Liver (tissue), 8 donors: ENCODE measurements at regions not wholly inside any gene's neighbourhood (a gene's known extent, or its start where the extent isn't known, plus 50 kb on each side); places are given as distances from the start of the nearest gene placed in this dataset.

Experiments used
- DNase-seq: peaks from one replicate; pipeline ENCODE4 v3.0.0-alpha.2; 2017; ENCODE audit warnings: low spot score
- H3K27ac ChIP-seq, 2 donors: one replicate each; pipeline ENCODE4 v1.7.0; 2013; ENCODE audit warnings: inconsistent platforms in 2 of 2, low read length in 2 of 2, control low read depth in 1 of 2, low read depth in 1 of 2, mild to moderate bottlenecking in 1 of 2
- H3K27me3 ChIP-seq, 4 donors: one replicate each; pipeline versions ENCODE4 v1.6.1 to v1.7.0; 2013; ENCODE audit warnings: low read length in 3 of 4, inconsistent platforms in 1 of 4, mild to moderate bottlenecking in 1 of 4, moderate library complexity in 1 of 4; ENCODE audit not compliant: control insufficient read depth in 4 of 4, insufficient read depth in 4 of 4
- H3K36me3 ChIP-seq, 4 donors: one replicate each; pipeline versions ENCODE4 v1.6.1 to v1.7.0; 2013; ENCODE audit warnings: low read length in 3 of 4, mild to moderate bottlenecking in 3 of 4, low read depth in 1 of 4, moderate library complexity in 1 of 4; ENCODE audit not compliant: control insufficient read depth in 4 of 4, insufficient read depth in 3 of 4
- H3K4me1 ChIP-seq, 4 donors: one replicate each; pipeline versions ENCODE4 v1.6.1 to v1.7.0; 2013; ENCODE audit warnings: low read length in 3 of 4, mild to moderate bottlenecking in 3 of 4, moderate library complexity in 1 of 4; ENCODE audit not compliant: control insufficient read depth in 4 of 4, insufficient read depth in 4 of 4
- H3K4me3 ChIP-seq, 3 donors: one replicate each; pipeline versions ENCODE4 v1.6.1 to v1.7.0; 2013; ENCODE audit warnings: low read length in 3 of 3, control low read depth in 1 of 3, low read depth in 1 of 3, mild to moderate bottlenecking in 1 of 3
- H3K9ac ChIP-seq, 2 donors: one replicate each; pipeline ENCODE4 v1.7.0; 2013; ENCODE audit warnings: low read length in 2 of 2, mild to moderate bottlenecking in 2 of 2, moderate library complexity in 2 of 2, control low read depth in 1 of 2, low read depth in 1 of 2
- H3K9me3 ChIP-seq, 4 donors: one replicate each; pipeline versions ENCODE4 v1.6.1 to v1.7.0; 2013; ENCODE audit warnings: low read length in 3 of 4; ENCODE audit not compliant: control insufficient read depth in 4 of 4
- ATF3 ChIP-seq: IDR thresholded peaks from 2 replicates; pipeline ENCODE4 v1.6.1; 2016; ENCODE audit warnings: antibody characterized with exemption
- EGR1 ChIP-seq, 2 donors: IDR thresholded peaks; 2 replicates each; pipeline ENCODE4 v1.6.1; 2016 to 2018; ENCODE audit warnings: antibody characterized with exemption in 2 of 2, low read depth in 2 of 2
- FOXA1 ChIP-seq: IDR thresholded peaks from 2 replicates; pipeline ENCODE4 v1.6.1; 2016; ENCODE audit warnings: antibody characterized with exemption
- FOXA2 ChIP-seq: IDR thresholded peaks from 2 replicates; pipeline ENCODE4 v1.6.1; 2016; ENCODE audit warnings: antibody characterized with exemption
- GABPA ChIP-seq, 2 donors: IDR thresholded peaks in 1 of 2; conservative IDR thresholded peaks in 1 of 2; 2 replicates each; pipeline ENCODE4 v1.6.1; 2016; ENCODE audit warnings: antibody characterized with exemption in 2 of 2, mild to moderate bottlenecking in 1 of 2, moderate library complexity in 1 of 2
- HNF4A ChIP-seq, 2 donors: conservative IDR thresholded peaks; 2 replicates each; pipeline ENCODE4 v1.6.1; 2016; ENCODE audit warnings: antibody characterized with exemption in 2 of 2, mild to moderate bottlenecking in 2 of 2
- HNF4G ChIP-seq: IDR thresholded peaks from 2 replicates; pipeline ENCODE4 v1.6.1; 2016; ENCODE audit warnings: antibody characterized with exemption
- JUND ChIP-seq, 2 donors: IDR thresholded peaks; 2 replicates each; pipeline ENCODE4 v1.6.1; 2016; ENCODE audit warnings: antibody characterized with exemption in 2 of 2
- NR2F2 ChIP-seq: IDR thresholded peaks from 2 replicates; pipeline ENCODE4 v1.6.1; 2016; ENCODE audit warnings: antibody characterized with exemption
- RAD21 ChIP-seq, 2 donors: IDR thresholded peaks; 2 replicates each; pipeline ENCODE4 v1.6.1; 2016; ENCODE audit warnings: antibody characterized with exemption in 2 of 2, mild to moderate bottlenecking in 2 of 2
- RXRA ChIP-seq, 2 donors: IDR thresholded peaks; 2 replicates each; pipeline ENCODE4 v1.6.1; 2017 to 2018; ENCODE audit warnings: antibody characterized with exemption in 2 of 2, mild to moderate bottlenecking in 1 of 2
- SP1 ChIP-seq: IDR thresholded peaks from 2 replicates; pipeline ENCODE4 v1.6.1; 2018; ENCODE audit warnings: antibody characterized with exemption, mild to moderate bottlenecking
- TAF1 ChIP-seq: conservative IDR thresholded peaks from 2 replicates; pipeline ENCODE4 v1.6.1; 2016; ENCODE audit warnings: antibody characterized with exemption, mild to moderate bottlenecking
- YY1 ChIP-seq: IDR thresholded peaks from 2 replicates; pipeline ENCODE4 v1.6.1; 2016; ENCODE audit warnings: antibody characterized with exemption, mild to moderate bottlenecking
- ZBTB33 ChIP-seq: IDR thresholded peaks from 2 replicates; pipeline ENCODE4 v1.6.1; 2016; ENCODE audit warnings: antibody characterized with exemption
- WGBS: extraction: QIAGEN DNeasy Blood & Tissue Kit; methylation state at CpG from one replicate; pipeline ENCODE4 v1.1.7; 2013; 5-methylcytosine and 5-hydroxymethylcytosine counted together
- TF ChIP-seq, protein P1 (sequence below): IDR thresholded peaks from 2 replicates; pipeline ENCODE4 v1.6.1; 2016; ENCODE audit warnings: antibody characterized with exemption, mild to moderate bottlenecking
- TF ChIP-seq, protein P2 (sequence below): IDR thresholded peaks from 2 replicates; pipeline ENCODE4 v1.6.1; 2016; ENCODE audit warnings: antibody characterized with exemption
- TF ChIP-seq, protein P3 (sequence below): fragments of 150-350 bp; IDR thresholded peaks from 2 replicates; pipeline ENCODE4 v1.5.1; 2017; ENCODE audit warnings: improper control_type of control experiment, low read depth, low read length; ENCODE audit not compliant: missing input control
- donor health status: healthy.
- donor health status: healthy.
- donor health status: healthy.
- donor health status: healthy.
- donor health status: healthy.

- Histone ChIP-seq H3K4me1 (no peaks in the 10 kb centered on the region), H3K27me3 (no peaks in the 10 kb centered on the region), H3K27ac (no peak overlapping the region), H3K36me3 (no peaks in the 10 kb centered on the region), H3K9me3 (no peaks in the 10 kb centered on the region), H3K9ac (no peak overlapping the region), H3K4me3 (no peak overlapping the region)
- TF ChIP-seq, protein P1, sequence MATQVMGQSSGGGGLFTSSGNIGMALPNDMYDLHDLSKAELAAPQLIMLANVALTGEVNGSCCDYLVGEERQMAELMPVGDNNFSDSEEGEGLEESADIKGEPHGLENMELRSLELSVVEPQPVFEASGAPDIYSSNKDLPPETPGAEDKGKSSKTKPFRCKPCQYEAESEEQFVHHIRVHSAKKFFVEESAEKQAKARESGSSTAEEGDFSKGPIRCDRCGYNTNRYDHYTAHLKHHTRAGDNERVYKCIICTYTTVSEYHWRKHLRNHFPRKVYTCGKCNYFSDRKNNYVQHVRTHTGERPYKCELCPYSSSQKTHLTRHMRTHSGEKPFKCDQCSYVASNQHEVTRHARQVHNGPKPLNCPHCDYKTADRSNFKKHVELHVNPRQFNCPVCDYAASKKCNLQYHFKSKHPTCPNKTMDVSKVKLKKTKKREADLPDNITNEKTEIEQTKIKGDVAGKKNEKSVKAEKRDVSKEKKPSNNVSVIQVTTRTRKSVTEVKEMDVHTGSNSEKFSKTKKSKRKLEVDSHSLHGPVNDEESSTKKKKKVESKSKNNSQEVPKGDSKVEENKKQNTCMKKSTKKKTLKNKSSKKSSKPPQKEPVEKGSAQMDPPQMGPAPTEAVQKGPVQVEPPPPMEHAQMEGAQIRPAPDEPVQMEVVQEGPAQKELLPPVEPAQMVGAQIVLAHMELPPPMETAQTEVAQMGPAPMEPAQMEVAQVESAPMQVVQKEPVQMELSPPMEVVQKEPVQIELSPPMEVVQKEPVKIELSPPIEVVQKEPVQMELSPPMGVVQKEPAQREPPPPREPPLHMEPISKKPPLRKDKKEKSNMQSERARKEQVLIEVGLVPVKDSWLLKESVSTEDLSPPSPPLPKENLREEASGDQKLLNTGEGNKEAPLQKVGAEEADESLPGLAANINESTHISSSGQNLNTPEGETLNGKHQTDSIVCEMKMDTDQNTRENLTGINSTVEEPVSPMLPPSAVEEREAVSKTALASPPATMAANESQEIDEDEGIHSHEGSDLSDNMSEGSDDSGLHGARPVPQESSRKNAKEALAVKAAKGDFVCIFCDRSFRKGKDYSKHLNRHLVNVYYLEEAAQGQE: no peak
- TF ChIP-seq TAF1: no peak
- no peak for TF ChIP-seq YY1
- TF ChIP-seq SP1: no peak
- no peak for TF ChIP-seq HNF4A (conservative IDR thresholded peaks at IDR 0.05)
- TF ChIP-seq NR2F2: no peak
- no peak for TF ChIP-seq RAD21 (IDR thresholded peaks at IDR 0.05)
- DNase-seq: no peak
- 71% methylated on average over 4 of the region's 4 CpGs for WGBS
These were observed 455.9 kb downstream of the TDRD3 start for GRCh38 chr13:60852886-60853285.

GRCh38 chr13:60851378-60851777 is 454.4 kb downstream of the TDRD3 start:
- Histone ChIP-seq H3K27ac (no peak overlapping the region), H3K4me1 (no peaks in the 10 kb centered on the region), H3K36me3 (no peaks in the 10 kb centered on the region), H3K9ac (no peak overlapping the region), H3K27me3 (no peaks in the 10 kb centered on the region), H3K4me3 (no peak overlapping the region), H3K9me3 (no peaks in the 10 kb centered on the region)
- TF ChIP-seq JUND (IDR thresholded peaks at IDR 0.05) (no peak), HNF4A (conservative IDR thresholded peaks at IDR 0.05) (no peak), ZBTB33 (no peak), FOXA1 (no peak), GABPA (IDR thresholded peaks at IDR 0.05 in 1 of 2, conservative IDR thresholded peaks at IDR 0.05 in 1 of 2) (no peak), SP1 (no peak), EGR1 (IDR thresholded peaks at IDR 0.05; ENCODE audit: low read depth in 2 of 2) (no peak), ATF3 (no peak), TAF1 (no peak), FOXA2 (no peak), RAD21 (IDR thresholded peaks at IDR 0.05) (no peak), RXRA (IDR thresholded peaks at IDR 0.05) (no peak), NR2F2 (no peak), HNF4G (no peak), YY1 (no peak)
- TF ChIP-seq, protein P2, sequence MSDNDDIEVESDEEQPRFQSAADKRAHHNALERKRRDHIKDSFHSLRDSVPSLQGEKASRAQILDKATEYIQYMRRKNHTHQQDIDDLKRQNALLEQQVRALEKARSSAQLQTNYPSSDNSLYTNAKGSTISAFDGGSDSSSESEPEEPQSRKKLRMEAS: no peak
- TF ChIP-seq, protein P3, sequence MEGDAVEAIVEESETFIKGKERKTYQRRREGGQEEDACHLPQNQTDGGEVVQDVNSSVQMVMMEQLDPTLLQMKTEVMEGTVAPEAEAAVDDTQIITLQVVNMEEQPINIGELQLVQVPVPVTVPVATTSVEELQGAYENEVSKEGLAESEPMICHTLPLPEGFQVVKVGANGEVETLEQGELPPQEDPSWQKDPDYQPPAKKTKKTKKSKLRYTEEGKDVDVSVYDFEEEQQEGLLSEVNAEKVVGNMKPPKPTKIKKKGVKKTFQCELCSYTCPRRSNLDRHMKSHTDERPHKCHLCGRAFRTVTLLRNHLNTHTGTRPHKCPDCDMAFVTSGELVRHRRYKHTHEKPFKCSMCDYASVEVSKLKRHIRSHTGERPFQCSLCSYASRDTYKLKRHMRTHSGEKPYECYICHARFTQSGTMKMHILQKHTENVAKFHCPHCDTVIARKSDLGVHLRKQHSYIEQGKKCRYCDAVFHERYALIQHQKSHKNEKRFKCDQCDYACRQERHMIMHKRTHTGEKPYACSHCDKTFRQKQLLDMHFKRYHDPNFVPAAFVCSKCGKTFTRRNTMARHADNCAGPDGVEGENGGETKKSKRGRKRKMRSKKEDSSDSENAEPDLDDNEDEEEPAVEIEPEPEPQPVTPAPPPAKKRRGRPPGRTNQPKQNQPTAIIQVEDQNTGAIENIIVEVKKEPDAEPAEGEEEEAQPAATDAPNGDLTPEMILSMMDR: no peak
- TF ChIP-seq, protein P1: no peak
- no peak for DNase-seq
